GM20431 (cell line): ENCODE measurements at regions not wholly inside any gene's neighbourhood (a gene's known extent, or its start where the extent isn't known, plus 50 kb on each side); places are given as distances from the start of the nearest gene placed in this dataset.

ENCODE experiments used
- in situ Hi-C: fragments of 300-500 bp; cut with MseI, MboI; formaldehyde crosslinking; loops from one replicate; pipeline ENCODE4 v1.15.0; 2020; ENCODE audit warnings: low sequenced_read_pairs; ENCODE audit not compliant: unreplicated experiment

GRCh38 chr16:74184839-74185238 is 111.8 kb upstream of the PSMD7 start:
- in situ Hi-C loops: no loop called here

- in situ Hi-C loops: no loop called here
Observed at GRCh38 chr16:74183601-74184360, 112.8 kb upstream of the PSMD7 start.

- in situ Hi-C loops: no loop called here
Observed at GRCh38 chr16:74169687-74170376, 126.8 kb upstream of the PSMD7 start.

- in situ Hi-C loops: no loop called here
Observed at GRCh38 chr16:74169066-74169465, 127.5 kb upstream of the PSMD7 start.

DNA sequence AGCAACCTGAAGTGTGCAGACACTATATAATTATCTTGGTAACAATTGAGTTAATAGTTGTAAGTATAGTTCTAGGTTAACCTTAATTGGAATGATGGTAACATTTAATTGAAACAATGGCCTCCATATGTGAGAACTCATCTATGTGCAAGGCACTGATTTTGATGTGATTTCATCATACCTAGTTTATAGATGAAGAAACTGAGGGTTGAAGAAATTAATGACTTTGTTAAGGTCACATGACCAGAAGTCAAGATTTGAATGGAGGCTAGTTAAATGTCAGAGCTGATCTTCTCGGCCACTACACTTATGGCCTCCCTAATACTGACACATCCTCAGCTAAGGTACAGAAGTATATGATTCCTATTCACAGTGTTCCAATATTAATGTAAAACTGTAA is 128.2 kb upstream of the PSMD7 start:
- in situ Hi-C loops: no loop called here

- in situ Hi-C loops: no loop called here
Observed at GRCh38 chr16:74166456-74166855, 130.2 kb upstream of the PSMD7 start.

GRCh38 chr16:74165566-74166080 is 131.0 kb upstream of the PSMD7 start:
- in situ Hi-C loops: no loop called here

DNA sequence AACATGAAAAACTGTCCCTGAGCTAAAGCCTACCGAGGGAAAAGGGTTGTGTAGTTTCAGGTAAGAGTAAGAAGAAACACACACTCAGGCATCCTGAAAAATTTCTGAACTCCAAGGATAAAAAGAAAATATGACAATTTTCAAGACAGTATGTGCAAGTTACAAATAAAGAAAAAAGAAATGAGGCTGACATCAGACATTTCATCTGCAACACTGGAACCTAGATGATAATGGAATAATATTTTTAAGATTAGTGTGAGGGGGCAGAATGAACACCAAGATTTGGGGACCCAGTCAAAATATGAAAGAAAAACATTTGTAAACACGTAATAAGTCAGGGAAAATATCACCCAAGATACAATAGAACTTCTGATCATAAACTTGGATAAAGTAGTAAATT is 135.9 kb upstream of the PSMD7 start:
- in situ Hi-C loops: no loop called here

DNA sequence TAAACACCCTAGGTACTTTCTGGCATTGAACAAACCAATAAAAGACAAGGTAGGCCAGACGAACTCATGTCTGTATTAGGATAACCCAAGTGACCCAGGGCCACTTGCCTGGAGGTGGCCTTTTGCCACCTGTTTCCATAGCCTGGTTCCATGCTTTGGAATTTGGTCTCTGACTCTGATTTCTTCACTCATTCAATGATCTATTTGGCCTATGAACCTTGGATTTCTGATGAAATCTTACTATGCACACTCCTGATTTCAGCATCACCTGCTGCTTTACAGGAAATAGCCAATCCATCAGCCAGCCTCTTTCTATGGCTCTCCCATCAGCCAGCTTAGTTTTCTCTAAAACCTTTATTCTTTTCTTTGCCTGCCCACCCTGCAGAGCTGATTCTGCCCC is 142.8 kb upstream of the PSMD7 start:
- in situ Hi-C loops: no loop called here

DNA sequence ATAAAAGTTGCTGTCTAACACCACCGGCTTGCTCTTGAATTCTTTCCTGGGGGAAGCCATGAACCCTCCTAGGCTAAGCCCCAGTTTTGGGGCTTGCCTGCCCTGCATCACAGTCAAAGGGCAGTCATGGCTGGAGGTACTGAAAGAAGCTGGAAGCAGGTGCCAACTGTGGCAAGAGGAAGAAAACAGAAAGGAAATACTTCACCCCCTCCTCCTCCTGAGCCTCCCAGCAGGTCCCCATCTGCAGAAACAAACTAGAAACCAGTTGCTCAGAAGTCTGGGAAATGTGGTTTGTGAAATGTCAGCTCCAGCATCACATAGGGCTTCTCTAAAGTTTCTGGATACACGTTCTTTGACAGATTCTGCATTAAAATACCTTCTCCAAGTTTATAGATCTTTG is 150.0 kb upstream of the PSMD7 start:
- in situ Hi-C loops: no loop called here

- in situ Hi-C loops: no loop called here
Observed at GRCh38 chr16:74143171-74143570, 153.4 kb upstream of the PSMD7 start.

DNA sequence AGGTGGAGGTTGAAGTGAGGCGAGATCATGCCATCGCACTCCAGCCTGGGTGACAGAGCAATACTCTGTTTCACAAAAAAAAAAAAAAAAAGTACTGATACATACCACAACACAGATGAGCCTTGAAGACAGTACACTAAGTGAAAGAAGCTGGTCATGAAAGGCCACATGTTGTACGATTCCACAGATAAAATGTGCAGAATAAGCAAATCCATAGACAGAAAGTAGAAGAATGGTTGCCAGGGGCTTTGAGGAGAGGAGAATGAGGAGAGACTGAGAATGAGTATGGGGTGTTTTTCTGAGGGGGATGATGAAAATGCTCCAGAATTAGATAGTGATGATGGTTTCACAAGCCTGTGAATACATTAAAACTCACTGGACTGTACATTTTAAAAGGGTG is 155.6 kb upstream of the PSMD7 start:
- in situ Hi-C loops: no loop called here

GRCh38 chr16:74140557-74140956 is 156.1 kb upstream of the PSMD7 start:
- in situ Hi-C loops: no loop called here

DNA sequence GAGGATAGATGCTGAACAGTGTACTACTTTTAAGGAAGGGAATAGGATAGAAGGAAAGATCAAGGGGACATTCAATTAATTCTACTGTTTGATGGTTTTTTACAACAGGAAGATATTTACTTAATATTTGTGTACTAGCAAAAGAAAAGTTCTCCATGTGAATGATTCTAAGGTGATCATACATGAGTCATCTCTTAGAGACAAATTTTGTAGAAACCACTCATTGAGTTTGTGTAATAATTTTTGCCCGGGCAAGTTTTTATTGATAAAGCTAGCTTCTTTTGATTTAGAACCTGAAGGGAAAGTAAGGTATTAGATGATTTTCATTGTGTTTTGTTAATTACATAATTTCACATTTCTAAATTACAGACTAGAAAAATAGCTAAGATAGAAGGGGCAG is 172.8 kb upstream of the PSMD7 start:
- in situ Hi-C loops: no loop called here

DNA sequence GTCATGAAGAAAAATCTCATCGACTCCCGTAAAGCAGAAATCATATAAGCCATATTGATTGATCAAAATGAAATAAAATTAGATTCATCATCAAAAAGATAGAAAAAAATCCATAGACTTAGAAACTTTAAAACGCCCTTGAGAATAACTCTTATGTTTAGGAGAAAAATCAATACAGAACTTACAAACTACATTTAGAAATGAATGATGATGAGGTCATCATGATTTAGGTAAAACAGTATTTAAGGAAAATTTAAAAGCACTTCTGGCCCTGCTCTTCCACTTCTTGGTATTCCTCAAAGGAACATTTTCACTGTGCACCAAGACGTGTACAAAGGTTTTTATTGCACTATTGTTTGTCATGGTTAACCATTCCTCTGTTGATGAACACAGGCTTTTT is 173.4 kb upstream of the PSMD7 start:
- in situ Hi-C loops: no loop called here

GRCh38 chr16:74117798-74118197 is 178.8 kb upstream of the PSMD7 start:
- in situ Hi-C loops: no loop called here

DNA sequence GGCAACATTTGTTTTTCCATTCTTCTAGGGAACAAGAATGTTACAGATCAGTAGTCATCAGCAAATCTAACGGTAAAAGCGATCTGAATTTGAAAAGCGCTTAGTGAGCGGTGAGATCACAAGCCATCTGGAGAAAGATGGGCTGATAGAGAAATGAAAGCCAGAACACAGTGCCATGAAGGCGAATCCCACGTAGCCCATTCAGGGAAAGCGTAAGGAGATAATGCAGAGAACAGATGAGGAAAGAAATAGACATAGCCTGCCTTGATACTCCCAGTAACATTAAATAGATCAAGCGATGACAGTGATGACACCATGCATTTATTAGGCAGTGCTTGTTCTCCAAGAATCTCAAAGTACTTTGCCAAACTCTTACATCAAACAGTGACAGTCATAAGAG is 183.1 kb upstream of the PSMD7 start:
- in situ Hi-C loops: no loop called here

- in situ Hi-C loops: no loop called here
Observed at GRCh38 chr16:74111456-74111982, 185.1 kb upstream of the PSMD7 start.

- in situ Hi-C loops: no loop called here
Observed at GRCh38 chr16:74107795-74108610, 188.6 kb upstream of the PSMD7 start.

DNA sequence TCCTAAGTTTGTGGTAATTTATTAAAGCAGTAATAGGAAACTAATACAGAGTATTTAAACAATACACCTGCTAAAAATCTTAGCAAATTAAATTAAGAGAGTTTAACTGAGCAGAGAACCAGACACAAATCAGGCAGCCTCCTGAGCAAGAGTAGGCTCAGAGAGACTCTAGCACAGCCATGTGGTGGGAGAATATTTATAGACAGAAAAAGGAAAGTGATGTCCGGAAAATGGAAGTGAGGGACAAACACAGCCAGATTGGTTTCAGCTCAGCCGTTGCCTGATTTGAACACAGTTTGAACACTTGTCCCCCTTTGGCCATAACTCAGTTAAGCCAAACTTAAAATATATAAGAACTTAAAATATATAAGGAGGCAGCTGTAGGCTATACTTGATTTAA is 192.6 kb upstream of the PSMD7 start:
- in situ Hi-C loops: no loop called here
